ELR (cell line): ENCODE measurements at regions not wholly inside any gene's neighbourhood (a gene's known extent, or its start where the extent isn't known, plus 50 kb on each side); places are given as distances from the start of the nearest gene placed in this dataset.

Source experiments
- DNase-seq: peaks from one replicate; pipeline ENCODE4 v3.0.0-alpha.2; 2015; ENCODE audit warnings: low read depth

- DNase-seq: no peak
Measured at GRCh38 chr18:37654034-37654433, 88.4 kb upstream of the CELF4 start.

- DNase-seq: no peak
Measured at GRCh38 chr18:37653618-37654017, 88.0 kb upstream of the CELF4 start.

DNA sequence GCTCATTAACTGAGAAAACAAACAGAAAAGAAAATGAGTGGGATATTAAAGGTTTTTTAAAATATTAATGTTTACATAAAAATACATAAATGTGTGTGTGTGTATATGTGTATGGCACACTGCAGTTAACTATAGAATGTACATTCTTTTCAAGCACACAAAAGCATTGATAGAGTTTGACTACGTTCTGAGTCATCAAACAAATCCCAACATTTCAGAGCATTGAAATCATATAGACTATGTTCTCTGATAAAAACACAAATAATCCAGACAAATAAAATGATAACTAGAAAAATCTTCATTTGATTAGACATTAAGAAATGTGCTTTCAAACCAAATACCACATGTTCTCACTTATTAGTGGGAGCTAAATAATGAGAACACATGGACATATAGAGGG lies 84.3 kb upstream of the CELF4 start:
- DNase-seq: no peak

DNA sequence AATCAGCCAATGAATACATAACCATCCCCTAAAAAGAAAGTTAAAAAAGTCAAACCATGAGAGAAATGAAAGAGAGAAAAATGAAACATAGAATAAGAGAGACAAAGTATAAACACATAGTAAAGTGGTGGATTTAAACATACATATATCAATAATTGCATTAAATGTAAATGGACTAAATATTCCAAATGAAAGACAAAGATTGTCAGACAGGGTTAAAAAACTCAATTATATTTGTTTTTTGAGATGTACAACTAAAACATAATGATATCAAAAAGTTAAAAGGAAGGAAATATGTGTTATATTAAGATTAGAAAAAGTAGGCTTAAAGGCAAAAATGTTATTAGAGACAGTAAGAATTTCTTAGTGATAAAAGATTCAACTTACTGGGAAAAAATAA lies 83.8 kb upstream of the CELF4 start:
- no peak for DNase-seq

GRCh38 chr18:37641573-37641972 lies 76.0 kb upstream of the CELF4 start:
- DNase-seq: no peak

DNA sequence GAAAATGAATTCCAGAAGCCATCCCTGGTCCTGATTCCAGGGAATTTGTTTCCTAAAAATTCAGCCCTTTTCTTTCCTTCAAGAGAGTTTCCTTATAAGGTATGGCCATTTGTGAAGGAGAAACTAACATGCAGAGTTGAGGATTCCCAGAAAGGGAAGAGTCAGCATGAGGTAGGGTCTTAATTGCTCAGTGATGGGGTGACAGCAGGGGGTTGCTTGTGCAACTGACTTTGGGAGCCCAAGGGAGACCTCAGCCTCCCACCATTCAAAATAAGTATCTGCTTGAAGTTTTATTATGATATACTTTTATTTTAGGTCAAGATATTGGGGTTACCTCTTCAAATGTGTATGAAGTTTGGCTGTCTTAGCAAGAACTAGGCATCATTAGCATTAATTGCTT lies 74.9 kb upstream of the CELF4 start:
- DNase-seq: no peak

DNA sequence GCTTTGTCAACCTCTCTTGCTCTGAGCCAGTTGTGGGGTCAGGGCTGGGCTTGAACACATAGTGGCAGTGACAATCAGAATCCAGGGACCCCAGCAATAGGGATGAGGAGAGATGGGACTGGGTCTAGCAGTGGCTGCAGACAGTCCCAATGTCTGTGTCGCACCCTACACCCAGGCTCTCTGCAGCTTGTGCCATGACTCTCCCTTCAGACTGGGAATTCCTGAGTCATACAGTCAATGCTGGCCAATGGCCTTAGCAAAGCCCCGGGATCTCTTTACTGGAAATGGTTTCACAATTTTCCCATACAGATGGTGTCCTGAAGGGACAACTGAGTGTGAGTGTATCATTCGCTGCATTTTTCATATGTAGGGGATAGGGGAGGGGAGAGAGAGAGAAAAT lies 74.2 kb upstream of the CELF4 start:
- DNase-seq: no peak

DNA sequence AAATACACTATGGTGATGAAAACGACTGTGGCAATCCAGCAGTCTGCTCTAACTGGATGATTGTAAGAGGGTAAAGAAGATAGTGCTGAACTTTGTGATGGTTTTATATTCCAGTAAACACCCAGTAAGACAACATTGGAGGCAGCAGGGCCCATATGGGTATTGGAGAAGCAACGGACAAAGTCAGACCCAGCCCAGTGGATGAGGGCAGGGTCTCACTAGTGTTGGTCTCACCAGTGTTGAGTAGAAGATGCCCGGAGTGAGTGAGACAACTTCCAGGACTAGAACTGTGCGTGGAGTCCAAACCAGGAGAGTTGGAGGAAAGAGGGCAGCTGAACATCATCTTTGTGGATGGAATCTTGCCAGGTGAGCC lies 71.9 kb upstream of the CELF4 start:
- no peak for DNase-seq

GRCh38 chr18:37636831-37637477 lies 71.4 kb upstream of the CELF4 start:
- DNase-seq: no peak

DNA sequence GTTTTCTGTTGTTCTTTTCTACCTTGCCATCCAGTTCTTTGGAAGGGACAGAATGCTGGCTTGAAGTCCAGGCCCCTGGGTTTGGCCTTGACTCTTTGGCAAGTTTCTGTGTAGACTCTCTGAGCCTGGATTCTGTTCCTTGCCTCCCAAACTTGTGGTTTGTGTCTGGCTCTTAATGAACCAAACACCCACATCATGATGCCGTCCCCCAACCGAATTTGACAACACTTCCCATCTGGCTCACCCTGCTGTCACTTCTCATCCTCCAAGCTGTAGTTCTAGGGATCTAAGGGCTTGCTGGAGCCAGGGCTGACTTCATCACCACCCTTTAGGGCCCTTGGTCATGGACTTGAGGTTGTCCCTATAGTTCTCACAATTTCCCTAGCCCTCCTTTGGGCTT lies 68.9 kb upstream of the CELF4 start:
- no peak for DNase-seq

DNA sequence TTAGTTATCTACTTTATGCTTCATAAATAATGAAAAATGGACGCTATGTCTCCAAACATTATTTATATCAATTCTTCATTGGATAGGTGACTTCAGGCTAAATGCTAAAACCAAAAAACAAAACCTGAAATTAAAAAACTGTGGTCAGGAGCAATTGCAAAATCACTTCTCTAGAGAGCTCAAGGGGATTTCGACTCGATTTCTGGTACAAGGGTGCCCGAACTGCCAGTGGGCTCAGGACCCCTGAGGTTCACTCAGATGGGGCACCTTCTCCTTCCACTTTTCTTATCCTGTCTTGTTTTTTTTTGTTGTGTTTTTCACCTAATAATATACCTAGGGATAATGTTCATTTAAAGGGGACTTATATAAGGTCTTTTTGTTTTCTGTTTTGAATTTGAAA lies 65.8 kb upstream of the CELF4 start:
- no peak for DNase-seq

- DNase-seq: no peak
Measured at GRCh38 chr18:37630334-37630733, 64.7 kb upstream of the CELF4 start.

- no peak for DNase-seq
Measured at GRCh38 chr18:37628470-37629220, 63.0 kb upstream of the CELF4 start.

DNA sequence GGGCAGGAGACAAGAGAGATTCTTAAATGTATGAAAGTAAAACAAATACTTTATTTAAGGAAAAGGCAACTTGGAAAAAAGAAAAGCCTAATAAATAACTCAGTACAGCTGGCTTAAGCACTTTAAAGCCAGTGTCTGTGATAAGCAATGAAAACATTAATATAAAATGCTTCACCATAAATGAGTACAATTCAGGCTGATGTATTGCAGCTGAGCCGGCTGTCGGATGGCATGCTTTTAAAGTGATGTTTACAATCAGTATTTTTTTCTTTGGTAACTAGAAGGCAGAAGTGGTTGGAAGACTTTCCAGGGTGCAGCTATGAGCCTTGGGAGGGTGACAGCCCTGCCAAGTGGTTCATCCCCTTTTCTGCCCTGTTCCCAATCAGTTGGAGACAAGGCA lies 58.7 kb upstream of the CELF4 start:
- no peak for DNase-seq

- no peak for DNase-seq
Measured at GRCh38 chr18:37619964-37620363, 54.4 kb upstream of the CELF4 start.

DNA sequence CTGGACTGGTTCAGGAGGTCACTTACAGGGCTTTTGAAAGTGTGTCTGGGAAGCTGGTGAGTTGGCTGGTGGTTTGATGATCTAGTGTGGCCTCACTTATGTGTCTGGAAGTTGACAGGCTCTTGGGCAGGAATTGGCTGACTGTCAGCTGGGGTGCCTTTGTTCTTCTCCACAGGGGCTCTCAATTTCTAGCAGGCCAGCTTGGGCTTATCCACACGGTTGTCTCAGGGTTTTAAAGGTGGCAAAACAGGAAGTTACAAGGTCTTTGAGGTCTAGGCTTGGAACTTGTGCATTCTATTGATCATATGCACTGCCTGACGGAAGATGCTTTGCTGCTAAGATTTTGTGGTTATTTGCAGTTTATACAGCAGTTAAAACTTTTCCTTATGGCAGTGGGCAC lies 52.0 kb upstream of the CELF4 start:
- no peak for DNase-seq
